ENCODE measurements at regions not wholly inside any gene's neighbourhood (a gene's known extent, or its start where the extent isn't known, plus 50 kb on each side); places are given as distances from the start of the nearest gene placed in this dataset.

GRCh38 chr6:76240092-76240491, 167.6 kb upstream of the IMPG1 start:
- no peaks in the 10 kb centered on the region for H3K27me3 ChIP-seq (ENCODE audit: insufficient read depth, poor library complexity, severe bottlenecking)
- no peak overlapping the region for H3K4me3 ChIP-seq (ENCODE audit: severe bottlenecking)
- H3K9me3 ChIP-seq (ENCODE audit: severe bottlenecking): no peaks in the 10 kb centered on the region
- H3K27ac ChIP-seq (ENCODE audit: poor library complexity, severe bottlenecking): no peak overlapping the region
- ATAC-seq (ENCODE audit: low read depth): no peak
- H3K36me3 ChIP-seq (ENCODE audit: low read depth): no peaks in the 10 kb centered on the region
- H3K4me1 ChIP-seq (ENCODE audit: insufficient read depth, poor library complexity, severe bottlenecking): no peaks in the 10 kb centered on the region
- no peak for DNase-seq (ENCODE audit: low spot score)
- no peak for TF ChIP-seq CTCF (IDR thresholded peaks at IDR 0.05; ENCODE audit: poor library complexity, severe bottlenecking)

- ATAC-seq (ENCODE audit: low read depth) (peak; percentile 40; the same call in 1 of the 3 replicates), DNase-seq (ENCODE audit: low spot score) (no peak)
- Histone ChIP-seq H3K9me3 (ENCODE audit: severe bottlenecking) (no peaks in the 10 kb centered on the region), H3K36me3 (ENCODE audit: low read depth) (no peaks in the 10 kb centered on the region), H3K27ac (ENCODE audit: poor library complexity, severe bottlenecking) (no peak overlapping the region), H3K4me1 (ENCODE audit: insufficient read depth, poor library complexity, severe bottlenecking) (no peaks in the 10 kb centered on the region), H3K27me3 (ENCODE audit: insufficient read depth, poor library complexity, severe bottlenecking) (no peaks in the 10 kb centered on the region), H3K4me3 (ENCODE audit: severe bottlenecking) (no peak overlapping the region)
- TF ChIP-seq CTCF (IDR thresholded peaks at IDR 0.05; ENCODE audit: poor library complexity, severe bottlenecking): no peak
Measured at GRCh38 chr6:76230711-76231110, 158.2 kb upstream of the IMPG1 start.

- Histone ChIP-seq H3K27me3 (ENCODE audit: insufficient read depth, poor library complexity, severe bottlenecking) (no peaks in the 10 kb centered on the region), H3K27ac (ENCODE audit: poor library complexity, severe bottlenecking) (no peak overlapping the region), H3K4me1 (ENCODE audit: insufficient read depth, poor library complexity, severe bottlenecking) (no peaks in the 10 kb centered on the region), H3K4me3 (ENCODE audit: severe bottlenecking) (no peak overlapping the region), H3K36me3 (ENCODE audit: low read depth) (no peaks in the 10 kb centered on the region), H3K9me3 (ENCODE audit: severe bottlenecking) (no peaks in the 10 kb centered on the region)
- TF ChIP-seq CTCF (IDR thresholded peaks at IDR 0.05; ENCODE audit: poor library complexity, severe bottlenecking): no peak
- ATAC-seq (ENCODE audit: low read depth): no peak
- DNase-seq (ENCODE audit: low spot score): no peak
Measured at GRCh38 chr6:76222189-76222588, 149.7 kb upstream of the IMPG1 start.

- Histone ChIP-seq H3K9me3 (ENCODE audit: severe bottlenecking) (no peaks in the 10 kb centered on the region), H3K36me3 (ENCODE audit: low read depth) (no peaks in the 10 kb centered on the region), H3K27me3 (ENCODE audit: insufficient read depth, poor library complexity, severe bottlenecking) (no peaks in the 10 kb centered on the region), H3K4me1 (ENCODE audit: insufficient read depth, poor library complexity, severe bottlenecking) (no peaks in the 10 kb centered on the region), H3K4me3 (ENCODE audit: severe bottlenecking) (no peak overlapping the region), H3K27ac (ENCODE audit: poor library complexity, severe bottlenecking) (no peak overlapping the region)
- DNase-seq (ENCODE audit: low spot score) (no peak), ATAC-seq (ENCODE audit: low read depth) (no peak)
- no peak for TF ChIP-seq CTCF (IDR thresholded peaks at IDR 0.05; ENCODE audit: poor library complexity, severe bottlenecking)
Measured at GRCh38 chr6:76221525-76221924, 149.1 kb upstream of the IMPG1 start.

GRCh38 chr6:76220805-76221204, 148.3 kb upstream of the IMPG1 start:
- TF ChIP-seq CTCF (IDR thresholded peaks at IDR 0.05; ENCODE audit: poor library complexity, severe bottlenecking): no peak
- DNase-seq (ENCODE audit: low spot score): no peak
- H3K27ac ChIP-seq (ENCODE audit: poor library complexity, severe bottlenecking): no peak overlapping the region
- no peaks in the 10 kb centered on the region for H3K4me1 ChIP-seq (ENCODE audit: insufficient read depth, poor library complexity, severe bottlenecking)
- H3K4me3 ChIP-seq (ENCODE audit: severe bottlenecking): no peak overlapping the region
- H3K36me3 ChIP-seq (ENCODE audit: low read depth): no peaks in the 10 kb centered on the region
- H3K27me3 ChIP-seq (ENCODE audit: insufficient read depth, poor library complexity, severe bottlenecking): no peaks in the 10 kb centered on the region
- H3K9me3 ChIP-seq (ENCODE audit: severe bottlenecking): no peaks in the 10 kb centered on the region
- ATAC-seq (ENCODE audit: low read depth): no peak
